Dermis microvascular lymphatic vessel endothelial cell (primary cell): ENCODE measurements at regions not wholly inside any gene's neighbourhood (a gene's known extent, or its start where the extent isn't known, plus 50 kb on each side); places are given as distances from the start of the nearest gene placed in this dataset.
A peak's percentile ranks its signal among the peaks of the same experiment; 100 is the strongest.
"Not testable (repeated sequence)": the region's sequence is repeated elsewhere in the genome, so short reads cannot be mapped to it uniquely, and the experiment has no call there.

Experiments
- DNase-seq, 2 donors: peaks; one replicate each; pipeline versions ENCODE4 v3.0.0 to v3.0.0-alpha.2; 2010; ENCODE audit warnings: low read depth in 2 of 2

DNA sequence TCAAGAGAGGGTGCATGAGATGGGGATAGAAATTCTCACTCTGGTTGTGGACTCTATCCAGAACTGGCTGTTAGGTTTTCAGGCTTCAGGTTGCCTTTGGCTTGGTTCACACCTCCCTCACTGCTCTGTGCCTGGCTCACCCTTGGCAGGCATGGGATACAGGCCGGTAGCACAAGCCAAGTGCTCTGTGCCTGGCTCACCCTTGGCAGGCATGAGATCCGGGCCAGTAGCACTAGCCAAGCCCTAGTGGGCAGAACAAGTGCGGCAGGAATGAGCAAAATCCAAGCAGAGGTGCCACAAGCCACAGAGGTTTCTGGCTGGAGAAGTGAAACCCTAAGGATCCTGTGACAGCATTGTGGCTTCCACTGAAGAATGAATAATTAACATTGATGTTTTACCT, 1642.3 kb downstream of the C4orf33 start:
- no peak for DNase-seq

- DNase-seq: no peak
Observed at GRCh38 chr4:130747842-130748241, 1651.9 kb downstream of the C4orf33 start.

- DNase-seq: no peak
Observed at GRCh38 chr4:130753926-130754325, 1658.0 kb downstream of the C4orf33 start.

DNA sequence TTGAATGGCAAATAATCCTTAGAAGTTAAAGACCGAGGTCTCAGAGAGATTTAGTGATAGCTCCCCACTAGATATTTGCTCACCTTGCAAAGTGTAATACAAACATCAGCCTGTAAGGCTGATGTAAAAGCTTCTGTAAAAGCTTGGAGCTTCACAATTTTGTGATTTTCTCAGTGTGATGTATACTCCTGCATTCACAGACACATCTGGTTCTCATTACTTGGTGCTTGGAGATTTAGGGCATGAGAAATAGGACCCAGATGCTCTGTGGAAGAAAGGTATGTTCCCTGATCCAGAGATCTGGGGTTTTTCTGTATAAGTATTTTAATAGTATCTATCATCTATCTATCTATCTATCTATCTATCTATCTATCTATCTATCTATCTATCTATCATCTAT, 1664.3 kb downstream of the C4orf33 start:
- no peak for DNase-seq

DNA sequence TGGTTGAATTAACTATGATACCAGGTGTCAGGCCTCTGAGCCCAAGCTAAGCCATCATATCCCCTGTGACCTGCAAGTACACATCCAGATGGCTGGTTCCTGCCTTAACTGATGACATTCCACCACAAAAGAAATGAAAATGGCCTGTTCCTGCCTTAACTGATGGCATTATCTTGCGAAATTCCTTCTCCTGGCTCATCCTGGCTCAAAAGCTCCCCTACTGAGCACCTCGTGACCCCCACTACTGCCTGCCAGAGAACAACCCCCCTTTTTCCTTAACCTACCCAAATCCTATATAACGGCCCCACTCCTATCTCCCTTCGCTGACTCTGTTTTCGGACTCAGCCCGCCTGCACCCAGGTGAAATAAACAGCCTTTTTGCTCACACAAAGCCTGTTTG, 1671.4 kb downstream of the C4orf33 start:
- DNase-seq: not testable (repeated sequence)

GRCh38 chr4:130772966-130773365, 1677.0 kb downstream of the C4orf33 start:
- DNase-seq: not testable (repeated sequence)

GRCh38 chr4:130808492-130808891, 1712.5 kb downstream of the C4orf33 start:
- peak in 1 of 2 donors; percentile 2 for DNase-seq

GRCh38 chr4:130812117-130812765, 1716.3 kb downstream of the C4orf33 start:
- no peak for DNase-seq

DNA sequence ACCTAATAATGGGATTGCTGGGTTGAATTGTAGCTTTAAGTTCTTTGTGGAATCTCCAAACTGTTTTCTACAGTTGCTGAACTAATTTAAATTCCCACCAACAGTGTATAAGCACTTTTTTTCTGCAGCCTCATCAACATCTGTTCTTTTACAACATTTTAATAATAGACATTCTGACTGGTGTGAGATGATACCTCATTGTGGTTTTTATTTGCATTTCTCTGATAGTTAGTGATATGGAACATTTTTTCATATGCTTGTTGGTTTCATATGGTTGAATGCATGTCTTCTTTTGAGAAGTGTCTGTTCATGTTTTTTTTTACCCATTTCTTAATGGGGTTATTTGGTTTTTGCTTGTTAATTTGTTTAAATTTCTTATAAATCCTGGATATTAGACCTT, 1718.9 kb downstream of the C4orf33 start:
- no peak for DNase-seq

GRCh38 chr4:130820448-130820847, 1724.5 kb downstream of the C4orf33 start:
- no peak for DNase-seq

DNA sequence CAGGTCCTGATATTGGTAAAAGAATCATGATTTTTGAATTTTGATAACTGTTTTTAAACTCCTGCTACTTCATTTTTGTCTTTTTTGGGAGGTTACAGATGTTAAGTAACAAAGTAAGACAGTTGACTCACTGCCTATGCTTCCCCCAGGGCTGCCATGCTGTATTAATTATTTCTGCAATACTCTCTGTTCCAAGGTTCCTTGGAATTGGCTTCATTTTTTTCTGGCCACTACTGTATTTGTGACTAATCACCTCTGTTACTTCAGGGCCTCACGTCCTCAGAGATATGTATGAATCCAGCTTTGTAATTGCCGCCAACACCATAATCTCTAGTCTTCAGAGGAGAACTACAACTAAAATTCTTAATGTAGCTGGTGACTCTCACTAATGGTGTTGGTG, 1729.3 kb downstream of the C4orf33 start:
- DNase-seq: no peak

GRCh38 chr4:130850019-130850524, 1754.1 kb downstream of the C4orf33 start:
- DNase-seq: no peak

- DNase-seq: no peak
Observed at GRCh38 chr4:130851107-130851506, 1755.2 kb downstream of the C4orf33 start.

DNA sequence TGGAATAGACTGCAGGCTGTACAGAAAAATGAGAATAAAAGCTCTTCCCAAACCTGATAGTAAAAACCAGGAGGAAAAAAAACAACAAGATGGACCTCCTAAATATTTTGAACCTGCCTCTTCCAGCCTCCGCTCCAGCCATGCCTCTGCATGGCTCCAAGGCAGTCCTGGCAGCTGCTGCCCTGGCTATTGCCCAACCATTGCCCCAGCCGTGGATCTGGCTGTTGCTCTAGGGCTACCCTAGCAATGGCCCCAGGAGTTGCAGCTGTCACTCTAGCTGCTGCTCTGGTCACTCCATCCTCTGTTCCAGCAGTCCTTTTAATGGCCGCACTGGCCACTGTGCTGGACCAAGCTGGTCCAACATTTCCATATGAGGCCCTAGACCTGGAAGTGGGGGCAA, 1756.0 kb downstream of the C4orf33 start:
- DNase-seq: no peak

DNA sequence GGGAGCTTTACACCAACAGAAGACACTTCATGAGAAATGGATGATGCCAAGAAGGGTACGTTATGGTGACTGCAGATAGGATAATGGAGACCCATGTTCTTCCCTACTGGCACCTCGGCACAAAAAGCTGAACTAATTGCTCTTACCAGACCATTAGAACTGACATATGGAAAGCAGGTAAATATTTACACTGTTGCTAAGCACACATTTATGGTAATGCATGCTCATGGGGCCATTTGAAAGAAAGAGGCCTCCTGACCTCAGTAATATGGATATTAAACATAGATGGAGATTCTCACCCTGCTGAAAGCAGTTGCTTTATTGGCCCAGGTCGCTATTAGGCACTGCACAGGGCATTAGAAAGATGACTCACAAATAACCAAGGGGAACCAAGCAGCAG, 1759.6 kb downstream of the C4orf33 start:
- no peak for DNase-seq

DNA sequence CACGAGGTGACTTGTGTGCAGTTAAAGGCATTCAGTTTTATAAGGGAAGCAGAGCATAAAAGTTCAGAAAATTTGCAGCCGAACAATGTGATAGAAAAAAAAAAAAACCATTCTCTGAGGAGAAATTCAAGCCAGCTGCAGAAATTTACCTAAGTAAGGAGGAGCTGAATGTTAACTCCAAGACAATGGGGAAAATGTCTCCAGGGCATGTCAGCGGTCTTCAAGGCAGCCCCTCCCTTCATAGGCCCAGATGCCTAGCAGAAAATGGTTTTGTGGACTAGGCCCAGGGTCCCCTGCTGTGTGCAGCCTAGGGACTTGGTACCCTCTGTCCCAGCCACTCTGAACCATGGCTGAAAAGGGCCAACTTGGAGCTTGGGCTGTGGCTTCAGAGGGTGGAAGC, 1764.0 kb downstream of the C4orf33 start:
- no peak for DNase-seq

- no peak for DNase-seq
Observed at GRCh38 chr4:130896920-130897319, 1801.0 kb downstream of the C4orf33 start.

GRCh38 chr4:130901321-130901720, 1805.4 kb downstream of the C4orf33 start:
- DNase-seq: no peak

GRCh38 chr4:130922955-130923354, 1827.0 kb downstream of the C4orf33 start:
- DNase-seq: no peak

DNA sequence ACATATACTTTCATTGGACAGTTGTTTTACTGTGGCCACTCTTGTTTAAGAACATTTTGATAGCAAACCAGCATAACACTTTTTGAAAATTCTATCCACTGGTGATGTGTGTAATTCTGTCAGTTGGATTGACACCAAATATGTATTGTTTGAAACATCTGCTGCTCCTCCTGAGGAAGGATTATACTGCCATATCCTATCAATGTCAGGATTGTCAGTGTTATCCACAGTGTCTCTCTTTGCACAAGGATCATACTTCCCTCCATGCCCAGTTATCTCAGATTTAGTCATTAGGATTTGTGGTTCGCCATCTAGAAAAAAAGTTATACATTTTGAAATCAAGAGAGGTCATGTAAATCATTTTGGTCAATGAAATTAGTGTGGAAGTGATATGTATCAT, 1859.6 kb downstream of the C4orf33 start:
- no peak for DNase-seq

DNA sequence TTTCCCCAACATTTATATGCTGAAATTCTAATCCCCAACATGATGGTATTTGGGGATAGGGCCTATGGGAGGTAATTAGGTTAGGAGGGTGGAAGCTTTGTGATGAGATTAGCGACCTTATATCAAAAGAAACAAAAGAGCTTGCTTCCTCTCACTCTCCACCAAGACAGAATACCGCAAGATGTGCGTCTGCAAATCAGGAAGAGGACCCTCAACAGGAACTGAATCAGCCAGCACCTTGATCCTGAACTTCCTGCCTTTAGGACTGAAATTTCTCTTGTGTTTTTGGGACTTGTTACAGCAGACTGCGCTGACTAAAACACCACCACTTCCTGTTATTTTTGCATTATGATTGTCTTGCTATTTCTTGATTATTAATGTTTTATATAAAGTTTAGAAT, 1889.4 kb downstream of the C4orf33 start:
- peak in 1 of 2 donors; percentile 73 for DNase-seq

- DNase-seq: no peak
Observed at GRCh38 chr4:130995988-130996387, 1900.0 kb downstream of the C4orf33 start.

- DNase-seq: no peak
Observed at GRCh38 chr4:131001371-131001770, 1905.4 kb downstream of the C4orf33 start.

DNA sequence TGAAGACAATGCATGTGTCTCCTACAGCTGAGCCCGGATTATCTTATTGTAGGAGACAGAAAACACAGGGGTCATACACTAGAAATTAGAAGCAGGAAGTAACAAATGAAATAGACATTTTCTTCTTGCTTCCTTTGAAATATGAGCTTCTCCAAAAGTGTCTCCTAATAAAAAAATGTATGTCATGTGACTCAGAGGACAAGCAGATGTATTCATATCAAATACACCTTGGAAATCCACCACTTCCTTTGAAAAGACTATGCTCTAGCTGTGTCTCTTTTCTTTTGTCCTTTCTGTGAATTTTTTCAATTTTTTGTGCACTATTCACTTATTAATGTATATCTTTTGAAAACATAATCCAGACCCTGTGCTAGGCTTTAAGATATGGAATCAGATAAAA, 1906.2 kb downstream of the C4orf33 start:
- no peak for DNase-seq
